H1 (cell line): ENCODE measurements at regions not wholly inside any gene's neighbourhood (a gene's known extent, or its start where the extent isn't known, plus 50 kb on each side); places are given as distances from the start of the nearest gene placed in this dataset.
"Not testable (repeated sequence)": the region's sequence is repeated elsewhere in the genome, so short reads cannot be mapped to it uniquely, and the experiment has no call there.

Experiments used
- CTCF ChIA-PET: fragments of 300-600 bp; sonication (Branson Sonifier 250); formaldehyde crosslinking; loops from one replicate; lab custom pipeline; 2021; ENCODE audit not compliant: partially characterized antibody; lab: Charles Lee
- POLR2A ChIA-PET: fragments of 300-600 bp; sonication (Branson Sonifier 250); formaldehyde crosslinking; loops from one replicate; lab custom pipeline; 2021; ENCODE audit warnings: inconsistent platforms; ENCODE audit not compliant: partially characterized antibody; lab: Charles Lee
- DNase-seq, 2 experiments: peaks; one replicate each; pipeline versions ENCODE4 v3.0.0 to v3.0.0-alpha.2; 2010 to 2022; ENCODE audit warnings: low spot score in 2 of 2, low read depth in 1 of 2, mixed read lengths in 1 of 2
- FAIRE-seq: peaks from 2 replicates; lab custom pipeline; 2011; peaks lifted over from hg19 to GRCh38; lab: Jason Lieb, UNC
- H2AFZ ChIP-seq: 2 replicates; pipeline ENCODE4 v1.8.1; 2012; ENCODE audit warnings: low read length, inconsistent platforms
- H2AK5ac ChIP-seq: 2 replicates; pipeline ENCODE4 v1.6.1; 2013; ENCODE audit warnings: low read depth, low read length
- H2BK120ac ChIP-seq: replicated peaks from 2 replicates; pipeline ENCODE3; 2013; ENCODE audit warnings: low read depth, low read length, inconsistent platforms
- H2BK12ac ChIP-seq: 2 replicates; pipeline ENCODE4 v1.6.1; 2013; ENCODE audit warnings: low read depth, low read length
- H2BK15ac ChIP-seq: 2 replicates; pipeline ENCODE4 v1.6.1; 2013; ENCODE audit warnings: low read length
- H2BK20ac ChIP-seq: 2 replicates; pipeline ENCODE4 v1.6.1; 2013; ENCODE audit warnings: low read length
- H2BK5ac ChIP-seq: 2 replicates; pipeline ENCODE4 v1.6.1; 2013; ENCODE audit warnings: low read depth, low read length
- H3K14ac ChIP-seq: 2 replicates; pipeline ENCODE4 v1.6.1; 2013; ENCODE audit warnings: inconsistent platforms; ENCODE audit not compliant: insufficient read length
- H3K18ac ChIP-seq: 2 replicates; pipeline ENCODE4 v1.6.1; 2013; ENCODE audit warnings: low read length; ENCODE audit errors: extremely low read depth
- H3K23ac ChIP-seq: 2 replicates; pipeline ENCODE4 v1.6.1; 2013; ENCODE audit warnings: inconsistent platforms; ENCODE audit not compliant: insufficient read length
- H3K23me2 ChIP-seq: 2 replicates; pipeline ENCODE4 v1.6.1; 2013; ENCODE audit warnings: low read depth, low read length
- H3K27ac ChIP-seq: 2 replicates; pipeline ENCODE4 v1.6.1; 2011; ENCODE audit warnings: low read depth, low read length, inconsistent platforms
- H3K27me3 ChIP-seq, 4 experiments: replicated peaks in 1 of 4; 1 replicate in 1 of 4; 2 replicates in 3 of 4; pipeline versions ENCODE4 v1.6.1 to v1.8.1; 2011 to 2013; ENCODE audit warnings: low read length in 3 of 4, mild to moderate bottlenecking in 3 of 4, inconsistent platforms in 2 of 4, mixed read lengths in 2 of 4, moderate library complexity in 1 of 4; ENCODE audit not compliant: control insufficient read depth in 3 of 4, insufficient read depth in 3 of 4; ENCODE audit errors: extremely low read depth in 1 of 4
- H3K36me3 ChIP-seq, 4 experiments: 2 replicates each; pipeline versions ENCODE4 v1.6.1 to v1.8.1; 2011 to 2013; ENCODE audit warnings: mild to moderate bottlenecking in 4 of 4, low read length in 3 of 4, moderate library complexity in 2 of 4, control low read depth in 1 of 4, inconsistent platforms in 1 of 4; ENCODE audit not compliant: insufficient read depth in 4 of 4, control insufficient read depth in 2 of 4
- H3K4ac ChIP-seq: replicated peaks from 2 replicates; pipeline ENCODE3; 2013; ENCODE audit warnings: low read length, low read depth, mixed read lengths, inconsistent platforms; ENCODE audit not compliant: insufficient read length
- H3K4me1 ChIP-seq, 4 experiments: replicated peaks in 1 of 4; 1 replicate in 1 of 4; 2 replicates in 3 of 4; pipeline versions ENCODE4 v1.6.1 to v1.8.1; 2011 to 2013; ENCODE audit warnings: low read length in 3 of 4, inconsistent platforms in 2 of 4, mixed read lengths in 1 of 4; ENCODE audit not compliant: insufficient read depth in 4 of 4, control insufficient read depth in 3 of 4
- H3K4me2 ChIP-seq, 2 experiments: 2 replicates each; pipeline versions ENCODE4 v1.6.1 to v1.8.1; 2011 to 2013; ENCODE audit warnings: low read depth in 2 of 2, low read length in 2 of 2, control low read depth in 1 of 2, inconsistent platforms in 1 of 2, mild to moderate bottlenecking in 1 of 2; ENCODE audit not compliant: insufficient read depth in 1 of 2
- H3K4me3 ChIP-seq, 4 experiments: fragments of 200-600, 300-600 bp in 1 of 4; sonication (generic), shearing (Covaris generic), sonication (Bioruptor Twin) in 1 of 4; 2 replicates each; pipeline versions ENCODE4 v1.5.1 to v1.8.1; 2011 to 2016; ENCODE audit warnings: low read length in 4 of 4, low read depth in 3 of 4, control low read depth in 2 of 4, inconsistent platforms in 2 of 4, mild to moderate bottlenecking in 2 of 4, mixed read lengths in 1 of 4, moderate library complexity in 1 of 4; ENCODE audit not compliant: insufficient read depth in 2 of 4; ENCODE audit errors: extremely low read depth in 1 of 4
- H3K56ac ChIP-seq: replicated peaks from 2 replicates; pipeline ENCODE3; 2013; ENCODE audit warnings: low read depth, mild to moderate bottlenecking, mixed read lengths, low read length, inconsistent platforms; ENCODE audit not compliant: insufficient read length
- H3K79me1 ChIP-seq: 2 replicates; pipeline ENCODE4 v1.6.1; 2013; ENCODE audit warnings: low read depth, low read length, control low read depth
- H3K79me2 ChIP-seq, 2 experiments: 2 replicates each; pipeline versions ENCODE4 v1.6.1 to v1.8.1; 2012 to 2013; ENCODE audit warnings: low read length in 2 of 2, mild to moderate bottlenecking in 2 of 2, inconsistent platforms in 1 of 2; ENCODE audit not compliant: insufficient read depth in 2 of 2, control insufficient read depth in 1 of 2
- H3K9ac ChIP-seq, 4 experiments: replicated peaks in 1 of 4; 1 replicate in 1 of 4; 2 replicates in 3 of 4; pipeline versions ENCODE4 v1.6.1 to v1.8.1; 2011 to 2013; ENCODE audit warnings: low read depth in 3 of 4, low read length in 3 of 4, control low read depth in 2 of 4, mild to moderate bottlenecking in 2 of 4, moderate library complexity in 2 of 4, inconsistent platforms in 1 of 4; ENCODE audit errors: extremely low read depth in 1 of 4
- H3K9me3 ChIP-seq, 2 experiments: 2 replicates each; pipeline versions ENCODE4 v1.6.1 to v1.8.1; 2012 to 2013; ENCODE audit warnings: mild to moderate bottlenecking in 2 of 2, moderate library complexity in 2 of 2, control low read depth in 1 of 2, inconsistent platforms in 1 of 2, low read depth in 1 of 2, low read length in 1 of 2, mixed read lengths in 1 of 2; ENCODE audit not compliant: insufficient read depth in 2 of 2
- H4K20me1 ChIP-seq, 2 experiments: replicated peaks in 1 of 2; 2 replicates each; pipeline versions ENCODE3 to v1.8.1; 2011 to 2013; ENCODE audit warnings: inconsistent platforms in 2 of 2, low read length in 2 of 2, mild to moderate bottlenecking in 1 of 2; ENCODE audit not compliant: insufficient read depth in 2 of 2, control insufficient read depth in 1 of 2
- H4K5ac ChIP-seq: 2 replicates; pipeline ENCODE4 v1.6.1; 2013; ENCODE audit warnings: low read length, low read depth, mixed read lengths, inconsistent platforms; ENCODE audit not compliant: insufficient read length
- H4K8ac ChIP-seq: 2 replicates; pipeline ENCODE4 v1.8.0; 2013; ENCODE audit warnings: mild to moderate bottlenecking, moderate library complexity, low read length, inconsistent platforms; ENCODE audit not compliant: insufficient read depth; ENCODE audit errors: extremely low read depth
- H4K91ac ChIP-seq: replicated peaks from 2 replicates; pipeline ENCODE3; 2013; ENCODE audit warnings: low read length, mixed read lengths, inconsistent platforms; ENCODE audit not compliant: insufficient read length
- whole genome bisulfite sequencing, 2 experiments: shearing (Covaris generic) in 1 of 2; methylation state at CpG; one replicate each; pipeline versions ENCODE4 v1.1.6 to v1.1.7; 2013 to 2015; ENCODE audit warnings: low lambda C conversion rate in 2 of 2, mixed read lengths in 2 of 2, inconsistent platforms in 1 of 2, low coverage in 1 of 2, missing lambda C conversion rate in 1 of 2; ENCODE audit not compliant: insufficient replicate concordance in 2 of 2, insufficient coverage in 1 of 2, insufficient read length in 1 of 2; ENCODE audit errors: extremely low coverage in 1 of 2, missing lambda C conversion rate in 1 of 2; 5-methylcytosine and 5-hydroxymethylcytosine counted together

GRCh38 chr2:87222131-87222530, 200.5 kb upstream of the PLGLB1 start:
- H2AK5ac ChIP-seq, H3K79me1 ChIP-seq, H3K36me3 ChIP-seq, H2BK5ac ChIP-seq, H3K56ac ChIP-seq, H4K91ac ChIP-seq, H2BK20ac ChIP-seq, DNase-seq, H3K4me3 ChIP-seq, H3K9me3 ChIP-seq, H2BK120ac ChIP-seq, H3K4me2 ChIP-seq, H4K8ac ChIP-seq, H3K9ac ChIP-seq, H4K20me1 ChIP-seq, H3K27me3 ChIP-seq, H2BK12ac ChIP-seq, H3K4me1 ChIP-seq, H3K23me2 ChIP-seq, H2AFZ ChIP-seq, POLR2A ChIA-PET, H3K4ac ChIP-seq, H4K5ac ChIP-seq, H3K23ac ChIP-seq, H3K27ac ChIP-seq, H2BK15ac ChIP-seq, H3K18ac ChIP-seq, H3K14ac ChIP-seq, H3K79me2 ChIP-seq, CTCF ChIA-PET, FAIRE-seq: not testable (repeated sequence)
- whole genome bisulfite sequencing, 2 experiments: 88% methylated on average over 7 of the region's 7 CpGs; no CpG with 5 or more reads in 1 of the 2 experiments

DNA sequence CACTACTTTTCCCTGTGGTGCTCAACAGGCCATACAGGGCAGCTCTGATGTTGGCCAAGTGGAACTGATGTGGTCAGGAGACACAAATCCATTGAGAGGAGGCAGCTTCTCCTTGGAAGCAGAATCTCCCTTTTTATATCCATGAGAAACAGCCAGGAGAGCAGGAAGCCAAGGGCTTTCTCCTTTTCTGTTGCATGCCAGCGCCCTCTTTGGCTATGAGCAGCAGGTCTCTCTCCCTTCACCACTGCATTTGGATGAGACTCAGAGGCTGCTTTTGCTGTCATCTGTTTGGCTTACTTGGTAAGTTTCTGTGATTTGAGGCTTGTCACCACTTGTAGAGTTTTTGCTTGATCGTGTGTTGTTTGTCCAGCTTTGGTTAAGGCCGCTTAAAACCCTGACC, 202.2 kb upstream of the PLGLB1 start:
- H3K4me3 ChIP-seq, POLR2A ChIA-PET, H3K23ac ChIP-seq, H3K9me3 ChIP-seq, DNase-seq, H4K20me1 ChIP-seq, H4K5ac ChIP-seq, H3K27me3 ChIP-seq, H2BK120ac ChIP-seq, H3K9ac ChIP-seq, H3K79me1 ChIP-seq, H3K4me1 ChIP-seq, H4K91ac ChIP-seq, H2AFZ ChIP-seq, H3K14ac ChIP-seq, H2BK20ac ChIP-seq, H3K56ac ChIP-seq, H3K4me2 ChIP-seq, H2BK12ac ChIP-seq, H3K4ac ChIP-seq, H3K23me2 ChIP-seq, H3K18ac ChIP-seq, H2BK15ac ChIP-seq, H4K8ac ChIP-seq, H3K79me2 ChIP-seq, H3K36me3 ChIP-seq, CTCF ChIA-PET, H2BK5ac ChIP-seq, H3K27ac ChIP-seq, H2AK5ac ChIP-seq: not testable (repeated sequence)
- WGBS, 2 experiments: no CpG with 5 or more reads among the region's 3 CpGs
- FAIRE-seq: peak; percentile 99
